ENCODE measurements at regions not wholly inside any gene's neighbourhood (a gene's known extent, or its start where the extent isn't known, plus 50 kb on each side); places are given as distances from the start of the nearest gene placed in this dataset.

GRCh38 chr1:29948581-29948980 is 712.3 kb downstream of the PTPRU start:
- TF ChIP-seq CTCF (IDR thresholded peaks at IDR 0.05; ENCODE audit: low read depth, low read length) = no peak
- H3K4me3 ChIP-seq (ENCODE audit: low read depth, low read length) = no peak overlapping the region

GRCh38 chr1:29946057-29946456 is 709.7 kb downstream of the PTPRU start:
- TF ChIP-seq CTCF (IDR thresholded peaks at IDR 0.05; ENCODE audit: low read depth, low read length) = no peak
- no peak overlapping the region for H3K4me3 ChIP-seq (ENCODE audit: low read depth, low read length)

- no peak overlapping the region for H3K4me3 ChIP-seq (ENCODE audit: low read depth, low read length)
- TF ChIP-seq CTCF (IDR thresholded peaks at IDR 0.05; ENCODE audit: low read depth, low read length) = no peak
Observed at GRCh38 chr1:29945426-29945825, 709.1 kb downstream of the PTPRU start.

- no peak for TF ChIP-seq CTCF (IDR thresholded peaks at IDR 0.05; ENCODE audit: low read depth, low read length)
- H3K4me3 ChIP-seq (ENCODE audit: low read depth, low read length) = no peak overlapping the region
Observed at GRCh38 chr1:29944253-29944905, 708.1 kb downstream of the PTPRU start.

GRCh38 chr1:29943034-29943433 is 706.7 kb downstream of the PTPRU start:
- H3K4me3 ChIP-seq (ENCODE audit: low read depth, low read length) = no peak overlapping the region

GRCh38 chr1:29939079-29939478 is 702.8 kb downstream of the PTPRU start:
- TF ChIP-seq CTCF (IDR thresholded peaks at IDR 0.05; ENCODE audit: low read depth, low read length) = no peak
- H3K4me3 ChIP-seq (ENCODE audit: low read depth, low read length) = no peak overlapping the region

More at GRCh38 chr1:29943034-29943433, 706.7 kb downstream of the PTPRU start:
- no peak for TF ChIP-seq CTCF (IDR thresholded peaks at IDR 0.05; ENCODE audit: low read depth, low read length)

GRCh38 chr1:29937356-29937755 is 701.0 kb downstream of the PTPRU start:
- no peak overlapping the region for H3K4me3 ChIP-seq (ENCODE audit: low read depth, low read length)
- TF ChIP-seq CTCF (IDR thresholded peaks at IDR 0.05; ENCODE audit: low read depth, low read length) = no peak

Data from WI38 (cell line).